ENCODE measurements at regions not wholly inside any gene's neighbourhood (a gene's known extent, or its start where the extent isn't known, plus 50 kb on each side); places are given as distances from the start of the nearest gene placed in this dataset.

- no peaks in the 10 kb centered on the region for H3K4me1 ChIP-seq (ENCODE audit: insufficient read depth, low read length)
- CTCF ChIA-PET, result no interaction called here
- POLR2A ChIA-PET, result no interaction called here
- H3K36me3 Mint-ChIP-seq (ENCODE audit: low read depth), result no peaks in the 10 kb centered on the region
- intact Hi-C loops (cut with DNase I, micrococcal nuclease), result no loop called here
- H3K36me3 ChIP-seq (ENCODE audit: insufficient read depth, low read length), result no peaks in the 10 kb centered on the region
- ATAC-seq (ENCODE audit: poor library complexity), result no peak
- no peaks in the 10 kb centered on the region for H3K27me3 ChIP-seq (ENCODE audit: control insufficient read depth in 1 of 2, insufficient read depth in 2 of 2, low read length in 2 of 2)
- no peak overlapping the region for H3K4me3 ChIP-seq (ENCODE audit: low read length)
- H3K4me1 Mint-ChIP-seq (ENCODE audit: low read depth), result no peaks in the 10 kb centered on the region
- no peak overlapping the region for H3K27ac ChIP-seq (ENCODE audit: low read depth in 1 of 2, low read length in 2 of 2)
- H3K27me3 Mint-ChIP-seq, result no peaks in the 10 kb centered on the region
- H3K9me3 Mint-ChIP-seq, result peaks cover 2% of the 10 kb centered on the region
- DNase-seq, result no peak
- H3K4me3 Mint-ChIP-seq, result no peak overlapping the region
- H3K27ac Mint-ChIP-seq, result no peak overlapping the region
- no peak for TF ChIP-seq CTCF (IDR thresholded peaks at IDR 0.05)
- H3K9me3 ChIP-seq (ENCODE audit: control insufficient read depth in 1 of 2, insufficient read depth in 1 of 2, low read length in 2 of 2), result peaks cover 0 to 4% of the 10 kb centered on the region in 2 experiments
Measured at GRCh38 chr7:91796122-91796521, 84.4 kb downstream of the MTERF1 start.

GRCh38 chr7:91798425-91798824 lies 82.1 kb downstream of the MTERF1 start:
- TF ChIP-seq CTCF (IDR thresholded peaks at IDR 0.05), result no peak
- H3K36me3 Mint-ChIP-seq (ENCODE audit: low read depth), result no peaks in the 10 kb centered on the region
- H3K4me1 ChIP-seq (ENCODE audit: insufficient read depth, low read length), result no peaks in the 10 kb centered on the region
- H3K9me3 ChIP-seq (ENCODE audit: control insufficient read depth in 1 of 2, insufficient read depth in 1 of 2, low read length in 2 of 2), result peaks cover 0 to 4% of the 10 kb centered on the region in 2 experiments
- ChIA-PET POLR2A (no interaction called here), CTCF (no interaction called here)
- intact Hi-C loops (cut with DNase I, micrococcal nuclease), result no loop called here
- no peaks in the 10 kb centered on the region for H3K27me3 Mint-ChIP-seq
- H3K27ac ChIP-seq (ENCODE audit: low read depth in 1 of 2, low read length in 2 of 2), result no peak overlapping the region
- no peak overlapping the region for H3K27ac Mint-ChIP-seq
- ATAC-seq (ENCODE audit: poor library complexity) (no peak), DNase-seq (no peak)
- H3K27me3 ChIP-seq (ENCODE audit: control insufficient read depth in 1 of 2, insufficient read depth in 2 of 2, low read length in 2 of 2), result no peaks in the 10 kb centered on the region
- H3K4me3 Mint-ChIP-seq, result no peak overlapping the region
- H3K36me3 ChIP-seq (ENCODE audit: insufficient read depth, low read length), result no peaks in the 10 kb centered on the region
- H3K9me3 Mint-ChIP-seq, result no peaks in the 10 kb centered on the region
- no peak overlapping the region for H3K4me3 ChIP-seq (ENCODE audit: low read length)
- H3K4me1 Mint-ChIP-seq (ENCODE audit: low read depth), result no peaks in the 10 kb centered on the region

- H3K4me3 ChIP-seq (ENCODE audit: low read length), result no peak overlapping the region
- Mint-ChIP-seq H3K27ac (no peak overlapping the region), H3K36me3 (ENCODE audit: low read depth) (no peaks in the 10 kb centered on the region), H3K27me3 (no peaks in the 10 kb centered on the region), H3K4me3 (no peak overlapping the region), H3K9me3 (no peaks in the 10 kb centered on the region), H3K4me1 (ENCODE audit: low read depth) (no peaks in the 10 kb centered on the region)
- no peak for TF ChIP-seq CTCF (IDR thresholded peaks at IDR 0.05)
- no peaks in the 10 kb centered on the region for H3K36me3 ChIP-seq (ENCODE audit: insufficient read depth, low read length)
- intact Hi-C loops (cut with DNase I, micrococcal nuclease), result no loop called here
- H3K9me3 ChIP-seq (ENCODE audit: control insufficient read depth in 1 of 2, insufficient read depth in 1 of 2, low read length in 2 of 2), result peaks cover 0 to 4% of the 10 kb centered on the region in 2 experiments
- no peaks in the 10 kb centered on the region for H3K4me1 ChIP-seq (ENCODE audit: insufficient read depth, low read length)
- no peaks in the 10 kb centered on the region for H3K27me3 ChIP-seq (ENCODE audit: control insufficient read depth in 1 of 2, insufficient read depth in 2 of 2, low read length in 2 of 2)
- no peak for ATAC-seq (ENCODE audit: poor library complexity)
- no peak for DNase-seq
- no peak overlapping the region for H3K27ac ChIP-seq (ENCODE audit: low read depth in 1 of 2, low read length in 2 of 2)
- POLR2A ChIA-PET, result no interaction called here
- CTCF ChIA-PET, result no interaction called here
Measured at GRCh38 chr7:91800389-91800788, 80.1 kb downstream of the MTERF1 start.

Data from CD4-positive, alpha-beta T cell (primary cell).